Stimulated activated CD4-positive, alpha-beta T cell treated with anti-CD3 and anti-CD28 coated beads, Interleukin-1b, Interleukin-23, amount 100 ng/mL, for 48 hours (primary cell): ENCODE measurements at regions not wholly inside any gene's neighbourhood (a gene's known extent, or its start where the extent isn't known, plus 50 kb on each side); places are given as distances from the start of the nearest gene placed in this dataset.
A peak's percentile ranks its signal among the peaks of the same experiment; 100 is the strongest.

Source experiments
- DNase-seq: peaks from one replicate; pipeline ENCODE4 v3.0.0-alpha.2; 2020

- no peak for DNase-seq
Measured at GRCh38 chr9:90948156-90948555, 146.5 kb downstream of the SYK start.

GRCh38 chr9:90950600-90950999 is 149.0 kb downstream of the SYK start:
- no peak for DNase-seq

GRCh38 chr9:90953200-90953599 is 151.6 kb downstream of the SYK start:
- no peak for DNase-seq

- DNase-seq, result no peak
Measured at GRCh38 chr9:90953805-90954204, 152.2 kb downstream of the SYK start.

GRCh38 chr9:90956026-90956810 is 154.6 kb downstream of the SYK start:
- DNase-seq, result no peak

GRCh38 chr9:90958328-90958727 is 156.7 kb downstream of the SYK start:
- no peak for DNase-seq

GRCh38 chr9:90960941-90961340 is 159.3 kb downstream of the SYK start:
- DNase-seq, result no peak

- DNase-seq, result no peak
Measured at GRCh38 chr9:90961375-90961774, 159.8 kb downstream of the SYK start.

GRCh38 chr9:90964101-90965020 is 162.7 kb downstream of the SYK start:
- DNase-seq, result no peak

GRCh38 chr9:90965226-90966030 is 163.8 kb downstream of the SYK start:
- DNase-seq, result no peak

- DNase-seq, result no peak
Measured at GRCh38 chr9:90966031-90966290, 164.3 kb downstream of the SYK start.

- peak; percentile 59 for DNase-seq
Measured at GRCh38 chr9:90966480-90967144, 165.0 kb downstream of the SYK start.

GRCh38 chr9:90967145-90967538 is 165.5 kb downstream of the SYK start:
- DNase-seq, result no peak

- no peak for DNase-seq
Measured at GRCh38 chr9:90969021-90969675, 167.5 kb downstream of the SYK start.

- DNase-seq, result no peak
Measured at GRCh38 chr9:90970608-90971007, 169.0 kb downstream of the SYK start.

- no peak for DNase-seq
Measured at GRCh38 chr9:90972057-90972456, 170.4 kb downstream of the SYK start.

- no peak for DNase-seq
Measured at GRCh38 chr9:90974016-90974415, 172.4 kb downstream of the SYK start.

GRCh38 chr9:90974643-90975245 is 173.1 kb downstream of the SYK start:
- DNase-seq, result no peak

- no peak for DNase-seq
Measured at GRCh38 chr9:90975781-90976538, 174.3 kb downstream of the SYK start.

GRCh38 chr9:90979138-90979551 is 177.5 kb downstream of the SYK start:
- DNase-seq, result no peak

GRCh38 chr9:90979639-90980038 is 178.0 kb downstream of the SYK start:
- DNase-seq, result no peak
